ENCODE measurements at regions not wholly inside any gene's neighbourhood (a gene's known extent, or its start where the extent isn't known, plus 50 kb on each side); places are given as distances from the start of the nearest gene placed in this dataset.

DNA sequence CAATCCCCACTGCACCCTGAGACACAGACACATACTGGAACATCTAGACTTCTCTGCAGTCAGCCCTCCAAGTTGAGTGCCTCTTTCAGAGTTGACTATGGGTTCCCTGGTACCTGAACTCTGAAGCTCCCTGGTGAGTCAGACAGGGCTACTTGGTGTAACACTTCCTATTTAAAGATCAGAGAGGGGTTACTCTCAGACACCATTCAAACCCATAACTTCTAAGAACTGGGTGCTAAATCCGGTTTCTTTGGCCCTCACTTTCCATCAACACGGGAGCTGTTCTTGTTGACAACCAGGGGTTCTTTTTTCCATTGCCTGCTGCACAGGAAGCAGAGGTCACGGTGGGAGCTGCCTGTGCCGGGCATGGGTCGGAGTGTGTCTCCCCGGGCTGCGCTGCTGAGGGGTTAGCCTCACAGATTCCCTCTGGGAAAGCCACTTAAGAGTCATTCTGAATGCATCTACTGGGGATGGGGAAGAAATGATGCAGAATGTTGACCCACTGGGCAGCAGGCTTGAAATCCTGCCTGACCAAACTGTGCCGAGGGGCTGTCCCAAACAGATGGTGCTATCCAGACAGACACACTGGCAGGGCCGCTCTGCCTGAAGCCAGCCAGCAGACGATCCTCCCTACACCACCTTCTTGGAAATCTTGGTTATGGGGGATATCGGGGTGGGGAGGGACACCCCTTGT lies 74.1 kb downstream of the PITPNM2 start:
- Histone ChIP-seq H3K9me3 (replicated peaks; ENCODE audit: low read length) (no peaks in the 10 kb centered on the region), H3K4me3 (ENCODE audit: low read length) (no peak overlapping the region), H3K4me2 (ENCODE audit: low read length) (no peak overlapping the region), H3K36me3 (ENCODE audit: insufficient read depth, low read length) (no peaks in the 10 kb centered on the region), H3K4me1 (ENCODE audit: control insufficient read depth, insufficient read depth, low read length) (peaks cover 17% of the 10 kb centered on the region), H3K9ac (ENCODE audit: low read depth, low read length) (no peak overlapping the region), H3K27me3 (ENCODE audit: control insufficient read depth, insufficient read depth, low read length) (no peaks in the 10 kb centered on the region)

DNA sequence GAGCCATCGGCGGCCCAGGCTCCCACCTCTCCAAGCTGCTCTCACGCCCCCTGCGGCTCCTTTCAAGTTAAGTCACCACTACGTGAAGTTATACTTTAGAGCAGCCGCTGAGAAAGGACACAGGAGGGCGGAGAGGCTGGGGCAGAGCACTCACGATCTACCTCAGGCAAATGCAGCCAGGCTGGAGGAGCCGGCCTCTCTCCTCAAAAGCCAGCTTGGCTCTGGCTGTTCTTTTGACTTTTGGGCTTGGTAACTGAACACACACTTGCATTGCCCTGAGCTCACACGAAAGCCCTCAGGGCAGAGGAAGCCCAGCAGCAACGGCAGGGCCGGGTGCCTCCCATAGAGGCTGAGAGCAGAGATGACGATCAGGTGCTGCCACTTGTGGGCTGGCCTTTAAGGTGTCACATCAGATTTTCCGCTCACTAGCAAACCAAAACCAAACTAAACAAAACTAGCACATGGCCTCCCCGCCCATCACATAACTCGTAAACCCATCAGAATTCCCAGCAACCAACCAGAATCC lies 75.2 kb downstream of the PITPNM2 start:
- Histone ChIP-seq H3K4me2 (ENCODE audit: low read length) (no peak overlapping the region), H3K9ac (ENCODE audit: low read depth, low read length) (no peak overlapping the region), H3K9me3 (replicated peaks; ENCODE audit: low read length) (no peaks in the 10 kb centered on the region), H3K27me3 (ENCODE audit: control insufficient read depth, insufficient read depth, low read length) (no peaks in the 10 kb centered on the region), H3K36me3 (ENCODE audit: insufficient read depth, low read length) (no peaks in the 10 kb centered on the region), H3K4me1 (ENCODE audit: control insufficient read depth, insufficient read depth, low read length) (peaks cover 26% of the 10 kb centered on the region), H3K4me3 (ENCODE audit: low read length) (no peak overlapping the region)

DNA sequence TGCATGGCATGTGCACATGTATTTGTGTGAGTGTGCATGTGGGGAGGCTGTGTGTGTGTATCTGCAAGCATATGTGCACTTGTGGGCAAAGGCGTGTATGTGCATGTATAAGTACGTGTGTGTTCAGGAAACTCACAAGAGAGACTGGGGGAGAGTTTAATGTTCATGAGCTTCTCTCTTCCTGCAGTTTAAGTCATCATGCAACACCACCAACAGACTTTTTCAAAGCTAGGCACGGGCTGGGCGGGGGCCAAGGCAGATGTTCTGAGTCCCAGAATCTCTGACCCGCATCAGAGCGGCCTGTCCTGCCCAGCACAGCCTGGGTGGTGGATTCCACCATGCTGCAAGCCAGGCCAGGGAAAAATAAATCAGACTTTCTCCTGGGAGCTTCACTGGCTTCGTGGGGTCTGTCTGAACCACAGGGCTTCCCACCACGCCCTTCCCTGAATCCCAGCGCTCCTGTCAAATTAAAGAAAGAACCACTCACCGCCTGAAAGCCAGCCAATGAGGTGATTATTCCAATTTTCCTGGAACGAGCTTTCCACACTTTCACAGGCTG lies 75.7 kb downstream of the PITPNM2 start:
- Histone ChIP-seq H3K9me3 (replicated peaks; ENCODE audit: low read length) (no peaks in the 10 kb centered on the region), H3K4me3 (ENCODE audit: low read length) (no peak overlapping the region), H3K27me3 (ENCODE audit: control insufficient read depth, insufficient read depth, low read length) (no peaks in the 10 kb centered on the region), H3K36me3 (ENCODE audit: insufficient read depth, low read length) (no peaks in the 10 kb centered on the region), H3K9ac (ENCODE audit: low read depth, low read length) (no peak overlapping the region), H3K4me1 (ENCODE audit: control insufficient read depth, insufficient read depth, low read length) (peaks cover 28% of the 10 kb centered on the region), H3K4me2 (ENCODE audit: low read length) (no peak overlapping the region)

DNA sequence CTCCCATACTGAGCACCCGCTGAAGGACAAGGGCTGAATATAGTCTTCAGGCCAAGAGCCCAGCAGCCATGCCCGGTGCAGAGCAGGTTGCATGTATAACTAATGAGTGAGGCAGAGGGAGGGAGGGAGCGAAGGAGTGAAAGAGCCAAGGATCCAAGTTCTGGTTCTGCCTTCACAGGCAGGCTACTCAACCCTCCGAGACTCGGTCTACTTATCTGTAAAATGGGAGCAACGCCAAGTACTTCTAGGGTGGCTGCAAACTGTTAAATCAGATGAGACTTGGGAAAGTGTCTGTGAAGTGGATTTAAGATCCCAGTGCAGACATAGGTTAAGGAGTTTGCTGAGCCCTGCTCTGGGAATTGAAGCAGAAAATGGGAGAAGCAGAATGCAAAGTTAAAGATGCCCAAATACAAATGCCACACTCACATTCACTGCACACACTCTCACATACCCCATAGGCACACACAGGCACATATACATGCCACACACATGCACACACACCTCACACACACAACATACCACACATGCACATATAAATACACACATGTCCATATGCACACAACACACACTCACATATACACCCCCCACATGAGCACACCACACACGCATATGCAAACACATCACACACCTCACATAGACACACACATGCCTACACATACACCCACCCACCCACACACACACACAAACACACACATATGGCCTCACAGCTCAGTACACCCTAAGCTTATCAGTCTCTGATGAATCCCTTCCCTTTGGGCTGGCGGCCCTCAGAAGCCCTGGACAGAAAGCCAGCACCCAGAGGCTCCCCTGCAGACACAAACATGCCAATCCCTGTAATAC lies 76.7 kb downstream of the PITPNM2 start:
- no peaks in the 10 kb centered on the region for H3K9me3 ChIP-seq (replicated peaks; ENCODE audit: low read length)
- no peaks in the 10 kb centered on the region for H3K27me3 ChIP-seq (ENCODE audit: control insufficient read depth, insufficient read depth, low read length)
- no peak overlapping the region for H3K4me2 ChIP-seq (ENCODE audit: low read length)
- no peaks in the 10 kb centered on the region for H3K36me3 ChIP-seq (ENCODE audit: insufficient read depth, low read length)
- H3K4me3 ChIP-seq (ENCODE audit: low read length): no peak overlapping the region
- peaks cover 28% of the 10 kb centered on the region for H3K4me1 ChIP-seq (ENCODE audit: control insufficient read depth, insufficient read depth, low read length)
- H3K9ac ChIP-seq (ENCODE audit: low read depth, low read length): no peak overlapping the region

DNA sequence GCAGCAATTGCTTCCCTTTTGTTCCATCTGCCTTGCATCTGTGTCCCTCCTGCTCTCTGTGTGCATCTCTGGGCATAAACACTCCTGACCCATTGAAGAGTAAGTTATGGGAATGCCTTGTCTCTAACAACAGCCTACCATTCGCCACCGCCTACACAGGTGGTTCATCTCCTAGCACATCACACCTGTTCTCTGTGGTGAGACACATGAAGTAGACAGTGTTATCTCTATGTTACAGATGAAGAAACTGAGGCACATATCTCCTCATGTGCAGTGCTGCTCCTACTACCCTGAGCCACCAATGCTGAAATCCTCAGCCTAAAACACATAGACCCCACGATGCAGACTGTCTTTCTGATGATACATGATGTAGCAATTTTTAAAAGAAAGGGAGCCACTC lies 77.6 kb downstream of the PITPNM2 start:
- Histone ChIP-seq H3K9me3 (replicated peaks; ENCODE audit: low read length) (no peaks in the 10 kb centered on the region), H3K4me3 (ENCODE audit: low read length) (no peak overlapping the region), H3K27me3 (ENCODE audit: control insufficient read depth, insufficient read depth, low read length) (no peaks in the 10 kb centered on the region), H3K4me1 (ENCODE audit: control insufficient read depth, insufficient read depth, low read length) (peaks cover 28% of the 10 kb centered on the region), H3K36me3 (ENCODE audit: insufficient read depth, low read length) (no peaks in the 10 kb centered on the region), H3K4me2 (ENCODE audit: low read length) (no peak overlapping the region), H3K9ac (ENCODE audit: low read depth, low read length) (no peak overlapping the region)

DNA sequence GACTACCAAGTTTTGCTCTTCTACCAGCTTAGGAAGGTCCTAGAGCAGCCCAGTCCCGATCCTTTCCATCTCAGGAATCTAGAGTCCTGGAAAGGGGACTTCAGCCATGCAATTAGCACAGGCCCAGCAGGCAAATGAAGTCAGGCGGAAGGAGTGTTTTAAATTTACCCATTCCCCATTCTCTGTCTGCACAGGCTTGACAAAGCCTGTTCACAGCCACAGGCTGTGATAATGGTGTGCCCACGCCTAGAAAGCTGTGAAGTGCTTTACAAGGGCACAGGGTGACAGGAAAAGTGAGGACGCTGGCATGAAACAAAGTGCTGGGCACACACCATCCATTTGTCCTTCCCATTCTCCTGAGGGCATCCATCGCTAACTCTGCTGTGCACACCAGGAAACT lies 79.0 kb downstream of the PITPNM2 start:
- Histone ChIP-seq H3K36me3 (ENCODE audit: insufficient read depth, low read length) (no peaks in the 10 kb centered on the region), H3K4me1 (ENCODE audit: control insufficient read depth, insufficient read depth, low read length) (peaks cover 28% of the 10 kb centered on the region), H3K9me3 (replicated peaks; ENCODE audit: low read length) (no peaks in the 10 kb centered on the region), H3K4me3 (ENCODE audit: low read length) (no peak overlapping the region), H3K27me3 (ENCODE audit: control insufficient read depth, insufficient read depth, low read length) (no peaks in the 10 kb centered on the region), H3K4me2 (ENCODE audit: low read length) (no peak overlapping the region), H3K9ac (ENCODE audit: low read depth, low read length) (no peak overlapping the region)

DNA sequence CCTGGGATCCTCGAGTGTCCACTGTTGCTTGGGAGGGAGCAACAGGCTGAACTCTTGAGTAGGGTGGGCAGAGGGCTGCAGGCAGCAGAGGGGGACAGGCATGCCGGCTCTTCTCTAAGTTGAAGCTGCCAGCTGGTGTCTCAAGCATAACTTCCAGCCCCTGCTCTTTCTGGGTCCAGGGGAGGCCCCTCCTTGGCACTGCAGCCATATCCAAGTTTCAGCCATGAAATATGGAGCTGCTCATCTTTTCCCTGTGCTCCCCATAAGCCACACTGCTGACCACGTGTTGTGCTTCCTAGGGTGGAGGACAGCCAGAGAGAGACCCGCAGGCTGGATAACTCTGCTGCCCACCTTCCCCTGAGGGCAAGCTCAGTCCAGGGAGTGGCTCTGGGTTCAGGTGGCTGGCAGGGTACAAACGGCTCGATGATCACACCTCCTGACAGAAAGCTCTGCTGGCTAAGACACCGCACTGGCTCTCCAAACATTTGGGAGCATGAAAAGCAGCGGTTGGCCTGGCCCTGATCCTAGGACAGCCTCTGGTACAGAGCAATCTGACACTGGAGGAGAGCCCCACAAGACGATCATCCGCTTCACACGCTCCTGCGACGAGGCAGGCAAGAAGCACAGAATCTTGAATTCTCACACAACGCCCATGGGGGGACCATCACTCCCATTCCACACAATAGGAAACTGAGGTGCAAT lies 79.6 kb downstream of the PITPNM2 start:
- H3K9ac ChIP-seq (ENCODE audit: low read depth, low read length): no peak overlapping the region
- H3K36me3 ChIP-seq (ENCODE audit: insufficient read depth, low read length): no peaks in the 10 kb centered on the region
- peaks cover 23% of the 10 kb centered on the region for H3K4me1 ChIP-seq (ENCODE audit: control insufficient read depth, insufficient read depth, low read length)
- H3K27me3 ChIP-seq (ENCODE audit: control insufficient read depth, insufficient read depth, low read length): no peaks in the 10 kb centered on the region
- H3K4me2 ChIP-seq (ENCODE audit: low read length): no peak overlapping the region
- no peaks in the 10 kb centered on the region for H3K9me3 ChIP-seq (replicated peaks; ENCODE audit: low read length)
- no peak overlapping the region for H3K4me3 ChIP-seq (ENCODE audit: low read length)

DNA sequence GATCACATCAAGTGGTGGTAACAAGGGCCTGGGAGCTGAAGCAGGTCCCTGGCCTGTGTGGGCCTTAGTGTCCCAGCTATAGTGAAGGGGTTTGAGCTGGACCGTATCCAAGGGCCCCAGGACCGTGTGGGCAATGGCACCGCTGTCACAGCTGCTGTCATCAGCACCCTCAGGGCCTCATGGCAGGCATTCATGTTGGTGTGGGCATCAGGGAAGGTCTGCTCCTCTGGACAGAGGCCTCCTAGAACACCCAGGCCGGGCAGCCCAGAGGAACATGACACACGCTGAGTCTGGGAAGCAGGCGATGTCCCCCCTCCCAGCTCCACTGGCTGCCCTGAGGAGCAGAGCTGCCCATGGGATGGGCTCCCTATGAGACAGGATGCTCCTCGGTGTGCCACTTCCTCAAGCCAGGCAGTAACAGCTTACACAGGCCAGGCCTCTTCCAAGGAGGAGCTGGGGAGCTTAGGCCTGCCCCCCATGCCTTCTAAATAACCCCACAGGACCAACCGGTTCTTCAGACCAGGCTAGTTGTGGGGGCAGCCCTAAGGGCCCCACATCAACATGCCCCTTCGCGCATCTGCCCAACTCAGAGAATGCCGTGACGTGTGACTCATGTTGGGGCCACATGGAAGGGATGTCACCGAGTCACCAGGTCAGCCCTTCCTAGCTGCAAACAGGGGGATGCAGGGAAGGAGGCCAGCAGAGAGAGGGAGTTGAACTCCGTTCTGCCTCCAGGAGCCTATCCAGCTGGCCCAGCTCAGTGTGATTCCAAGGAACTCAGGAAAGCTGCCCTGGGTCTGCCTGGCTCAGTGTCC lies 80.4 kb downstream of the PITPNM2 start:
- Histone ChIP-seq H3K9me3 (replicated peaks; ENCODE audit: low read length) (no peaks in the 10 kb centered on the region), H3K27me3 (ENCODE audit: control insufficient read depth, insufficient read depth, low read length) (no peaks in the 10 kb centered on the region), H3K4me1 (ENCODE audit: control insufficient read depth, insufficient read depth, low read length) (peaks cover 18% of the 10 kb centered on the region), H3K9ac (ENCODE audit: low read depth, low read length) (no peak overlapping the region), H3K4me2 (ENCODE audit: low read length) (no peak overlapping the region), H3K4me3 (ENCODE audit: low read length) (no peak overlapping the region), H3K36me3 (ENCODE audit: insufficient read depth, low read length) (no peaks in the 10 kb centered on the region)

DNA sequence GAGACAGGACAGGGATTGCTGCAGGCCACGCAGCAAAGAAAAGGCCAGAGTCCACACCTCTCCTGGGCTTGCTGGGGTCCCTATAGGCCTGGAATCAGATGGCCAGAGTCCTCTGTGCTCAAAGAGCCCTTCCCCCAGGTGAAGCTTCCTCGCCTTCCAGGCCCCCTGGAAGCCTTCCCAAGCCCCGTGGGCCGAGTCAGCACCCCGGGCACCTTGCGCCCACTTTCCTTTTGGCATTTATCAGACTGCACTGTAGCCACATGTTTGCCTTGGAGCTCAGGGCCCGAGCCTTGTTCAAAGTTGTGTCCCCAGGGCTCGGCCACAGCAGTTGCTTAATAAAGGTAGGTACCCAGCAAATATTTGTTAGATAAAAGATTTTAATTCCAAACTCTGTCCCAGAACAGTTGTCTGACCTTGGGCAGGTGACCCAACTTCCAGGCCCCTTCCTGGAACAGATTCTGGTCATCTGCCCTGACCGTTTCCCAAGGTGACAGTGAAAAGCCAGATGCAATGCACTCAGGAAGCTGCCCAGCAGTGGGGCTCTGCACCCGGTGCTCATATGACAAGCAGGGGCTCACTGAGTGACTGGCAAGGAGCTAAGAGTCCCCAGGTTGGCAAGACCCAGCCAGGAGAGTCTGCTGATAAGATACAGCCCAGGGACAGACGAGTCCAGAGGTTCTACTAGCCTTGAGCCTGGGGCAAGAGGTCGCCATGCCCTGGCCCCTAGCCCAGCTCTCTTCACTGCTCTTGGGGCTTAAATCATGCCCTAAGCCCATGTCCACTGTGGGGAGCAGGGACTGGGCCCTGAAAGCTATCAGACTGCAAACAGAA lies 81.2 kb downstream of the PITPNM2 start:
- no peak overlapping the region for H3K9ac ChIP-seq (ENCODE audit: low read depth, low read length)

DNA sequence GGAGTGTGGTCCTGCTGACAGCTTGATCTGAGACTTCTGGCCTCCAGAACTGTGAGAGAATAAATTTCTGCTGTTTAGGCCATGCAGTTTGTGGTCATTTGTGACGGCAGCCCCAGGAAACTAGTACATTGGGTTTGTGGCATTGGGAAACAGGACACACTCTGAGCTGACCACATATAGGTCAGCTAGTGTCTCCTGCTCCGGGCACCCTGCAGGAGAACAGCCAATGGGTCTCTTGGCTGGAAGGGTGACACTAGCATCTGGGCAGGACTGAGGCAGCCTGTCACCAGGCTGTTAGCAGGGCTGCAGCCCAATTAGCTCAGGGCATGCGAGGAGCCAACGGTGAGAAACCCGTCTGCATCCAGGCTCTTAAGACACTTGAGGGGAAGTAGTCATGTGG lies 83.2 kb downstream of the PITPNM2 start:
- peaks cover 22% of the 10 kb centered on the region for H3K4me1 ChIP-seq (ENCODE audit: control insufficient read depth, insufficient read depth, low read length)

More for the DNA sequence above, 81.2 kb downstream of the PITPNM2 start:
- Histone ChIP-seq H3K4me2 (ENCODE audit: low read length) (no peak overlapping the region), H3K9me3 (replicated peaks; ENCODE audit: low read length) (no peaks in the 10 kb centered on the region), H3K4me1 (ENCODE audit: control insufficient read depth, insufficient read depth, low read length) (peaks cover 11% of the 10 kb centered on the region), H3K27me3 (ENCODE audit: control insufficient read depth, insufficient read depth, low read length) (no peaks in the 10 kb centered on the region), H3K4me3 (ENCODE audit: low read length) (no peak overlapping the region), H3K36me3 (ENCODE audit: insufficient read depth, low read length) (no peaks in the 10 kb centered on the region)

More for the DNA sequence above, 83.2 kb downstream of the PITPNM2 start:
- Histone ChIP-seq H3K9ac (ENCODE audit: low read depth, low read length) (no peak overlapping the region), H3K4me2 (ENCODE audit: low read length) (no peak overlapping the region), H3K36me3 (ENCODE audit: insufficient read depth, low read length) (no peaks in the 10 kb centered on the region), H3K27me3 (ENCODE audit: control insufficient read depth, insufficient read depth, low read length) (no peaks in the 10 kb centered on the region), H3K9me3 (replicated peaks; ENCODE audit: low read length) (no peaks in the 10 kb centered on the region), H3K4me3 (ENCODE audit: low read length) (no peak overlapping the region)

Measured in skeletal muscle satellite cell (primary cell).